Cardiac fibroblast (primary cell): ENCODE measurements at regions not wholly inside any gene's neighbourhood (a gene's known extent, or its start where the extent isn't known, plus 50 kb on each side); places are given as distances from the start of the nearest gene placed in this dataset.

Experiments
- DNase-seq, 2 donors: peaks; one replicate each; pipeline versions ENCODE4 v3.0.0 to v3.0.0-alpha.2; 2010; ENCODE audit warnings: low read depth in 2 of 2
- H3K4me3 ChIP-seq, 2 donors: replicated peaks in 1 of 2; 1 replicate in 1 of 2; 2 replicates in 1 of 2; pipeline ENCODE4 v1.5.1; 2011; ENCODE audit warnings: low read depth in 2 of 2, low read length in 2 of 2, mild to moderate bottlenecking in 2 of 2, moderate library complexity in 1 of 2
- CTCF ChIP-seq: IDR thresholded peaks from one replicate; pipeline ENCODE4 v1.5.1; 2011; ENCODE audit warnings: low read depth, mild to moderate bottlenecking, low read length, inconsistent platforms

- DNase-seq = no peak
- no peak for TF ChIP-seq CTCF
- H3K4me3 ChIP-seq = no peak overlapping the region
Measured at GRCh38 chr1:239899747-239900146, 191.9 kb upstream of the FMN2 start.

- no peak for TF ChIP-seq CTCF
- no peak overlapping the region for H3K4me3 ChIP-seq
- no peak for DNase-seq
Measured at GRCh38 chr1:239906394-239906793, 185.3 kb upstream of the FMN2 start.

GRCh38 chr1:239909898-239910297 is 181.8 kb upstream of the FMN2 start:
- no peak for TF ChIP-seq CTCF
- no peak overlapping the region for H3K4me3 ChIP-seq
- peak; percentile 29 to 49 for DNase-seq

GRCh38 chr1:239912471-239912870 is 179.2 kb upstream of the FMN2 start:
- no peak for TF ChIP-seq CTCF
- no peak overlapping the region for H3K4me3 ChIP-seq
- DNase-seq = peak; percentile 3 to 7

- no peak for TF ChIP-seq CTCF
- H3K4me3 ChIP-seq = no peak overlapping the region
- DNase-seq = no peak
Measured at GRCh38 chr1:239913141-239913585, 178.5 kb upstream of the FMN2 start.

- H3K4me3 ChIP-seq = no peak overlapping the region
- DNase-seq = peak; percentile 30 to 73
- TF ChIP-seq CTCF = no peak
Measured at GRCh38 chr1:239914751-239915231, 176.9 kb upstream of the FMN2 start.

- H3K4me3 ChIP-seq = no peak overlapping the region
- no peak for DNase-seq
- TF ChIP-seq CTCF = no peak
Measured at GRCh38 chr1:239918634-239919033, 173.0 kb upstream of the FMN2 start.
